Breast epithelium (tissue), 3 donors: ENCODE measurements at regions not wholly inside any gene's neighbourhood (a gene's known extent, or its start where the extent isn't known, plus 50 kb on each side); places are given as distances from the start of the nearest gene placed in this dataset.

ENCODE experiments used
- POLR2AphosphoS5 ChIP-seq, 3 donors: sonication (generic); formaldehyde crosslinking; IDR thresholded peaks; one replicate each; pipeline ENCODE4 v1.6.1; 2017; ENCODE audit warnings: antibody characterized with exemption in 3 of 3
- TF ChIP-seq, protein P1 (sequence below), 3 donors: fragments of 450-650 bp; IDR thresholded peaks; one replicate each; pipeline ENCODE4 v1.5.1; 2016 to 2017; ENCODE audit warnings: antibody characterized with exemption in 3 of 3, mild to moderate bottlenecking in 3 of 3, moderate library complexity in 3 of 3

DNA sequence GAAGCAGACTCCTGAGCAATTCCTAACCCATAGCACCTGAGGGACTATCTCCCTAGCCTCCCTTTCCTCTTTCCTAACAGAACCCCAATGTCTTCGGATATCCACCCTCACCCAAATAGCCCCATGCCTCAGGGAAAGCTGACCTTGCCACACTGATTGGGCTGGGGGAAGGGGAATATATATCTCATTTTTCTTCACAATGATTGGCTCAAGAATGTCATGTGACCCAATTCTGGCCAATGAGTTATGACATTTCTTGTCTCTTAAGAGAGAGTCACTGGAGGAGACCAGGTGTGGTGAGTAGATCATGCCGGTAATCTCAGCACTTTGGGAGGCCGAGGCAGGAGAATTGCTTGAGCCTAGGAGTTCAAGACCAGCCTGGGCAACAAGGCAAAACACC, 71.9 kb upstream of the NLK start:
- TF ChIP-seq POLR2AphosphoS5 (IDR thresholded peaks at IDR 0.05) = no peak
- TF ChIP-seq, protein P1, sequence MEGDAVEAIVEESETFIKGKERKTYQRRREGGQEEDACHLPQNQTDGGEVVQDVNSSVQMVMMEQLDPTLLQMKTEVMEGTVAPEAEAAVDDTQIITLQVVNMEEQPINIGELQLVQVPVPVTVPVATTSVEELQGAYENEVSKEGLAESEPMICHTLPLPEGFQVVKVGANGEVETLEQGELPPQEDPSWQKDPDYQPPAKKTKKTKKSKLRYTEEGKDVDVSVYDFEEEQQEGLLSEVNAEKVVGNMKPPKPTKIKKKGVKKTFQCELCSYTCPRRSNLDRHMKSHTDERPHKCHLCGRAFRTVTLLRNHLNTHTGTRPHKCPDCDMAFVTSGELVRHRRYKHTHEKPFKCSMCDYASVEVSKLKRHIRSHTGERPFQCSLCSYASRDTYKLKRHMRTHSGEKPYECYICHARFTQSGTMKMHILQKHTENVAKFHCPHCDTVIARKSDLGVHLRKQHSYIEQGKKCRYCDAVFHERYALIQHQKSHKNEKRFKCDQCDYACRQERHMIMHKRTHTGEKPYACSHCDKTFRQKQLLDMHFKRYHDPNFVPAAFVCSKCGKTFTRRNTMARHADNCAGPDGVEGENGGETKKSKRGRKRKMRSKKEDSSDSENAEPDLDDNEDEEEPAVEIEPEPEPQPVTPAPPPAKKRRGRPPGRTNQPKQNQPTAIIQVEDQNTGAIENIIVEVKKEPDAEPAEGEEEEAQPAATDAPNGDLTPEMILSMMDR (IDR thresholded peaks at IDR 0.05) = no peak
